NT2/D1 (cell line): ENCODE measurements at regions not wholly inside any gene's neighbourhood (a gene's known extent, or its start where the extent isn't known, plus 50 kb on each side); places are given as distances from the start of the nearest gene placed in this dataset.

Experiments used
- SUZ12 ChIP-seq: IDR thresholded peaks from 2 replicates; pipeline ENCODE4 v1.6.1; 2011; ENCODE audit not compliant: insufficient read length, insufficient read depth; ENCODE audit errors: extremely low read depth
- YY1 ChIP-seq: IDR thresholded peaks from 2 replicates; pipeline ENCODE4 v1.6.1; 2011; ENCODE audit not compliant: insufficient read length, insufficient read depth
- ZNF274 ChIP-seq: IDR thresholded peaks from 2 replicates; pipeline ENCODE4 v1.6.1; 2011; ENCODE audit warnings: mild to moderate bottlenecking, low read depth, low read length

GRCh38 chr22:23478175-23478574 is 101.9 kb downstream of the IGLL1 start:
- TF ChIP-seq SUZ12 (no peak), ZNF274 (no peak), YY1 (no peak)
